ENCODE measurements at regions not wholly inside any gene's neighbourhood (a gene's known extent, or its start where the extent isn't known, plus 50 kb on each side); places are given as distances from the start of the nearest gene placed in this dataset.

DNA sequence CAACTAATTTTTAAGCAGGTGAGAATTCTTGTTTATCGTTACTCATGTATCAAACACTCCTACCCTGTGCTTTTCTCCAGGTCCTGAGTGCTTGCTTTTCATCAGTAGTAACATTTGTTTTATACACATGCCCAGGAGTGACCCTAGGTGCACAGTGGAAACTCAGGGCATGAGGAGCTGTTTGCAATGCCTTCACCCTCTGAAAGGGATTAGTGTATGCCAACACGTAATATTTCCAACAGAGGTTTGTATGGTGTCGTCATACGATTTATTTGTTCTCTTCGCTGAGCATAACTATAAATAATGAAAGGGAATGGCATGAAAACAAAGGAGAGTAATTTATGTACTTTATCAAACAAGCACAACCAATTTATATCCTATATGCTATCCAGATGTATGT, 537.4 kb upstream of the MMS22L start:
- DNase-seq, result peak; percentile 4

DNA sequence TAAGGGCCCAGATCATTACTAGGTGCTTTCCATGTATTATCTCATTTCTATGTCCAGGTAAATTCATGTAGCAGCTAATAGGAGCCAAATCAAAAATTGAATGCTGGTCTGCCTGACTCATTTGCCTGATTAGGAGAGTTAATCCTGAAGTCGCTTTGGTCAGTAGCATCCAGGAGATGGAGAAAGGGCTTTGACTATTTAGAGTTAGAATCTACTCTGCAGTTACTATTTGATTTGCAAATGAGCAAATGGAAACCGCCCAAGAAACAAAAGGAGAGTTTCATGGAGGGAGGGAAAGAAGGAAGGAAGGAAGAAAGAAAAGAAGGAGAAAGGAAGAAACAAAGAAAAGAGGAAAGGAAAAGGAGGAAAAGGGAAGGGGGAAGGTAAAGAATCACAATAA, 539.6 kb upstream of the MMS22L start:
- no peak for DNase-seq

DNA sequence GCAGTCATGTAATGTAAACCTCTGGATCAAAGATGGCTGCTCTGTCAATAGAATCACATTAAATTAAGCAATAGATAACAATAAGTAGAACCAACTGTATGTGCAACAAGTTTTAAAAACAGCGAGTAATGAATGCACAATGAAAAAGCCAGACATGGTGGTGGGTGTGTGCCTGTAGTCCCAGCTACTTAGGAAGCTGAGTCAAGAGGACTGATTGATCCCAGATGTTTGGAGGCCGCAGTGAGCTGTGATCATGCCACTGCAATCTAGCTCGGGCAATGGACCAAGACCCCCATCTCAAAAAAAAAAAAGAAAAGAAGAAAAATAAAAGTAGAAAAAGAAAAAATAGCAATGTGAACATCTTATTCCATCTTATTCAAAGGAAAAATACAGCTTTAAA, 558.7 kb upstream of the MMS22L start:
- DNase-seq, result peak; percentile 18

DNA sequence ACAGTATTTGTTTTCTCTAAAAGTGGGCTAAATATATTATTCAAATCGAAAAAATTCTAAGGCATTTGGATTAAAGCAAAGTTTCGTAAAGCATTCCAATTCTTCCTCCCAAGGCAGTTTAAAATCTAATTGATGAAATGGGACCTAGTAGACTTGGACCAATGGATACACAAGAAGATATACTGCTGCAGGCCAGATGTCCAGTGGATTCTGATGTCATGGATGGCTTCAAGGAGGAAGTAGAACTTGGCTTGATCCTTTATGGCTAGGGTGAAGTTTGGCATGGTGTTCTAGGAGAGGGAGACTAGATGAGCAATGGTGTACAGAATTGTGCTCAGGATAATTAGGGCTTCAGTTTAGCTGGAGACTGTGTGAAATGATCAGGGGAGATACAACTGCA, 559.5 kb upstream of the MMS22L start:
- no peak for DNase-seq

DNA sequence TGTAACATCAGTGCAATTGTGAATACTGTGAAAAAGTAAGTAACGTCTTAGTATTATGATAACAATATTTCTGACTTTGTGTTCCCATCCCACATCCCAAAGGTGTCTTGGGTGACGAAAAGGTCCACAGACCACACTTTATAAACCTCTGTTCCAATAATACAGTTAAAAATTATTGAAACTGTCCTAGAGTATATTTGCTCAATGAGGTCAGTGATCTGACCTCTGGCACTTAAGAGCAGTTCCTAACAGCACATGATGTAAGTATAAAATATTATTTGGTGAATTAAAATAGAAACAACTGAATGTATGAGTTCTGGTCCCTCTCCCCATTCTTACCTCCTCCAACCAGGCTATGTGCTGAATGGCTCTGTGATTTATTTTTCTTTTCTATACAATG, 566.4 kb upstream of the MMS22L start:
- DNase-seq, result no peak

DNA sequence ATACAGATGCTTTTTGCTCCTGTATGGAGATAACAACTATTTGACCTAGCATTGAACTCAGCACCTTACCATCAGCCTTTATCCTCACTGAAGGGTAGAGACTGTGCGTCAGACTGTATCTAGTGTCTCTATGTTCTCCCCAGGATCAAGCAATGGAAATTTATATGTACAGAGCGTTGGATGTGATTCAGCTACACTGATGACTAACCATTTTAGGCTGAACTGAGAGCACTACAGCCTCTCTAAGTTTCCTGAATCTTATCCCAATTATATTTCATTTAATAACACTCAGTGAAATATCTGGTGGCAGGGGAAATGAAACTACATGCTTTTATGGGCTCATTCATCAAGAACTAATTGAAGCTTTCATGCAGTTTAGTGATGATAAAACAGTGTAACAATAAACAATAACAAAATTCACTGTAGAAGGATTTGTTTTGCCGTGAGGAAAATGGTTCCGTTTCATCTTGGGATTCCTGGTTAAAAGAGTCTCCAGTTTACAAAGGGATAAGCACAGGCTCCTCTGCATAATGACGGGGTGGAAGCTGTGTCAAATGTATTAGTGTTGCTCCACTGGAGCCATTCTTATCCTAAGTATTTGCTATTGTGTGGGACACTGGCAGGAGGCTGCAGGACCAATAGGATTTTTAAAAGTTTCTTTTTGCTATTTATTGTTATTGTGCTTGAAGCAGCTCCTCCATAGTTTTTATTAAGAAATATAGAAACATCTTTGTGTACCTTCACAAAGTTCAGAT, 567.6 kb upstream of the MMS22L start:
- DNase-seq, result peak; percentile 91

DNA sequence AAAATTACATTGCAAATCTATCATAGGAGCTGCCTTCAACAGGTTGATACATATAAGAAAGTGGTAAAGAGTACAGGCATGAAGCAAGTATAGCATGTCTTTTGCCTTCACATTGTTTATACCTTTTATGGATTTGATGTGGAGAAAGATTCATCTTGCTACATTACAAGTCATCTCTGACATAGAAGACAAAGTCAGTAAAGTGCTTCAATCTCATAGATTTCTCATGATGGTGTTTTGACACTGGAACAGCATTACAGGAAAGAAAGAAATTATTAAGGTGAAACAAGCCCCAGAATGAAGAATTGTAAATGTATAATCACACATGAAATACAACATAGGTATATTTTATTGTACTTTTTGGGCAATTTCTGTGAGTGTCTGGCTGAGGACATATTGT, 580.7 kb upstream of the MMS22L start:
- no peak for DNase-seq

DNA sequence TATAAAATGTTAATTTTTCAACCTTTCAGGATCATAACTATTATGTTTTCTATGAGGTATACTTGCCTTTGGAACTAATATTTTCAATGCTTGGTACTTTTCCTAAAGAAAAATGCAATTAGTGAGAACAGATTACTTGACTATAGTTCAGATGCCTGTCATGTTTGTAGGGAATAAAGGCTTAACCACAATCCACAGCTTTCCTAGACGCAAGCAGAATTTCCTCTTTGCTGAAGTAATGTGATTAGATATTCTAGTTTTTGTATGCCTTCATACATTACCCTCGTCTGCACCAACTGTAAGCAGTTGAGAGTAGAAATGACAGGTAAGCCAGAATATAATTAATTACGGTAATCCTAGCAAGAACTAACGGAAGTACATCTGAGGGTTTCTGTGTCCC, 581.4 kb upstream of the MMS22L start:
- no peak for DNase-seq

DNA sequence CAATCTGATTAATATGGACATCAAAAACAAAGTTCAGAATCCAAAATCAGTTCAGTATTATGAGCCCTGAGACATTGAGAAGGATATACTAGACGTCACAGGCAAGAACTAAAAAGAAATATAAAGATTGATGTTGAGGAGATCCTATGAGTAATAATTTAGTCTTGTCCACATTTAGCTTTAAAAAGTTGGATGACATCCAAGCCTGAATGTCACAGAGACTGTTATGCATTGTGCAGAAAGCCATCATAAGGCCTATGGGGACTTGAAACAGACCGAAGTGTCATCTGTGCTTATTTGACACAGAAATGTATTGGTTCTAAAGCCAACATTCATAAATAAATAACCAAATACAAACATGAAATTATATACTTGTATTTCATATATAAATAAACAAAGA, 581.8 kb upstream of the MMS22L start:
- peak; percentile 33 for DNase-seq

DNA sequence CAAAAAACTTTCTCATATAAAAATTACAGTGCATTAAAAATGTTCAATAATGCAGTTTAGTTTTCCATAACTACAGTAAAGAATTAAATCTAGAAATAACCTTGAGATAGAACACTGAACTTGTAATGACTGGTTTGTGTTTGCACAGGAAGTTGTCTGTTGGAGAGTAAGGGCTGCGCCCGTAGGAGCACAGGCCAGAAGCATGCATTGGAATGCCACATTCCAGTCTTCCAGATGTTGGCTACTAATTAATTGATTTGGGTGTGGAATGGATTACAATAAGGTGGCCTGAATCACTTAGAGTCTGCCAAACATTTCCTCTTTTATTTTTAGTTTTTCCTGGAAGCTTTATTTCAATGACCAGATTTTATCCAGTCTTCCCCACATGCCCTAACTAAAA, 582.6 kb upstream of the MMS22L start:
- DNase-seq, result no peak

DNA sequence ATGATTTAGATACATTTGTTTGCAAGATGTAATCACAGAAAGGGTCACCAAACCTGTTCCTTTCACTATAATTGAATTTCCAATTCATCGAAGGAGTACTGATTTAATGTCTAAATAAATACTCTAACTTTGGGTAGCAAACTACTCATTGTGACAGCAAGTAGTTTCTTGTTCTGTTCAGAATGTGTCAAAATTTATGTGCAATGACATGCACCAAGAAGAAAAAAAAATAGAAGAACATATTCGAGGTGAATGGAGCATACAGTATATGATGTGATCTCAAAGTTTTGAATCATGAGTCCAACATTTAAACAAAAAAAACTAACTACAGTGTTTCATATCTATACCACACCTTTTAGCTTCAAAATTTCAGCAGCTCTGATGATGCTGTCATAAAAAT, 583.6 kb upstream of the MMS22L start:
- DNase-seq, result no peak

DNA sequence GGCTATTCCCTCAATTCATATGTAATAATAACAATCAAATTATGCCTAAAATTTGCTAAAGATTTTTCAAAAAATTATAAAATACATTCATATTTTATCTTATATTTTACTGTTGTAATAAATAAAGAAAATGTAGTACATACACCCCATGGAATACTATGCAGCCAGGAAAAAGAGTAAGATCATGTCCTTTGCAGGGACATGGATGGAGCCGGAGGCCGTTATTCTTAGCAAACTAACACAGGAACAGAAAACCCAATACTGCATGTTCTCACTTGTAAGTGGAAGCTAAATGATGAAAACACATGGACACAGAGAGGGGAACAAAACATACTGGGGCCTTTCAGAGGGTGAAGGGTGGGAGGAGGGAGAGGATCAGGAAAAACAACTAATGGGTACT, 584.2 kb upstream of the MMS22L start:
- DNase-seq, result no peak

DNA sequence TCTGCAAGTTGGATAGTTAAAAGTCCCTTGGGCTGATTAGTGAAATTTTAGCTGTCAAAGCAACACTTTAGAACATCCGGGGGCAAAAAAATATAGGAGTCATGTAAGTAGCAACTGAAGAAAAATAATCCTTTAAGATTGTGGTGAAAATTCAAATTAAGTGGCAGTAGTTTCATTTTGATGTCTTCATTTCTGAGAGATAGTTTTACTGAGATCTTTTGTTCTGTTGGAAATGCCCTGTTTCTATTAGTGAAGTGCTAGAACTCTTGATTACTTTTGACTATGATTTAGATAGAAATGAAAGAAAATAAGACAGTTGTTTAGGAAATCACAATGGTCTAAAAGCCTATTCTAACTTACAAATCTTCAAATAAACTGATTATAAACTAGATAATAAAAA, 587.3 kb upstream of the MMS22L start:
- DNase-seq, result no peak

DNA sequence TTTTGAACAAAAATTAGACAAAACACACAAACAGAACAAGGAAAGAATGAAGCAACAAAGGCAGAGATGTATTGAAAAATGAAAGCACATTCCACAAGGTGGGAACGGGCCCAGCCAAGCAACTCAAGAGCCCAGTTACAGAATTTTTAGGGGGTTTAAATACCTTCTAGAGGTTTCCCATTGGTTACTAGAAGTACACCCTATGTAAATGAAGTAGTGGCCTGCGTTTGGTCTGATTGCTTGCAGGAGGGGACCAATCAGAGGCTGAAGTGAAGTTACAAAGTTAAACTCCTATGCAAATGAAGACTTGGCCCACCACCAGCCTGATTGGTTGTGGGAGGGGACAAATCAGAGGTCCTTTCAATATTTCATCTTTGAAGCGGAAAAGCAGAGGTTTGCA, 593.7 kb upstream of the MMS22L start:
- DNase-seq, result no peak

DNA sequence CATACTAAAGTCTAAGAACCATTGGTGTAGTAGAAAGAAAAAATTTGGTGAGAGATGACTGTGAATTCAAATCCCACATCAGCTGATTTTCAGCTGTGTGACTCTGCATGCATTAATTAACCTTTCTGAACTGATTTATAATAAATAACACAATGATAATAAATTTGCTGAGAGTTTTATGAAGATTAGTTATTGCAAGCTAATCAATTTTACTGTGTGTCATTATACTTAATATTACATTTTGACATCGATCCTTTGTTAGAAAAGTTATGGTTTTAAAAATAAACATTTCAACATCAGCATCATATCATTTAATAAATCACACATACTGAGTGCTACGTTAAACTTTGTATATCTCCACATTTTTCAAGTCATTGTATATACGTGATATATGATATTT, 599.7 kb upstream of the MMS22L start:
- no peak for DNase-seq

DNA sequence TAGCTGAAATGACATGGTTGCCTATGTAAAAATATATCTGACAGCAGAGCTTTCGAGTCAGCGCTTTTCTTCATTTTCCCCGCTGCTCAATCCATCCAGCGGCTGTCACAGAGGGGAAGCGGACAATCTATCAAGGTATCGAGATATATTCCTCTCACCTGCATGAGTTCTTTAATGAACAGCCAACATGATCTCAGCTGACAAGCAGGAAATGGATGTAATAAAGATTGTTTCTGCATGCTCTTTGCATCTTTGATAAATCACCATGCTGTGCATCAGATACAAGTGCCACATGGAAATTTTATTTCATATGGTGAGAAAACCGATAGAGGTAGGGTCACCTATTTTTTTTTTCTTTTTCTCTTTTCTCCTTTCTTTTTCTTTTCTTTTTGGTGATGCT, 602.3 kb upstream of the MMS22L start:
- DNase-seq, result peak; percentile 45

DNA sequence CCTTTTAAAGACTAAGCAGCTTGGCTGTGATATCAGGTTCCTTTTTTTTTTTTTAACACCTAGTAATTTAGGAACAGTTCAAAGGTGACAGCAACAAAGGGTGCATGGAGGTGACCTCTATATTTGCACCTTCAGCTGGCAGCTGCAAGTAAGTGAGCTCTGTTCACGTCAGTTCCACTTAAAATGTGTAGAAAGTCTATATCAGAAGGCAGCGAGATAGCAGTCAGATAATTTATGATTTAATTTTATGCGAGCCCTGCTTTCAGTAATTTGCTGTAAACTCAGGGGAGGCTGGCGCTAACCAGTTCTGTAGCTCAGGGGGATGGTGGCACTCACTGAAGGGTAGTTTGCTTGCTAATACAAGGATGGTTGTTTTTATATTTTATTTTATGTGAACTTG, 602.8 kb upstream of the MMS22L start:
- no peak for DNase-seq

DNA sequence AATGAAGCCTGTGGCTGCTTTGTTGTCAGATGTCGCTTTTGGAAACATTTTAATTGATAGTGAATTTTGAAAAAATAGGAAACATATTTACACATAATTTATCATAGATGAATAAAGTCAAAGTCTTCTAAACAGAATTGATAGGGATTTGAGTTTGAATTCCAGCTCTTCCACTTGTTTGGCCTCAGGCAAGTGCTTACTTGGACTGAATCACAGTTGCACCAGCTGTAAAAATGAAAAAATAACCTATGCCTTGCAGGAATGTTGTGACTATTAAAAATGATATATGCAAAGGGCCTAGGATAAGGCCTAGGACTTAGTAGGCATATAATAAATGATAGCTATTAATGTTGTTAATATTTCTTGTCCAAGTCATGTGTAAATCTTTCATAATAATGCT, 618.5 kb upstream of the MMS22L start:
- no peak for DNase-seq

DNA sequence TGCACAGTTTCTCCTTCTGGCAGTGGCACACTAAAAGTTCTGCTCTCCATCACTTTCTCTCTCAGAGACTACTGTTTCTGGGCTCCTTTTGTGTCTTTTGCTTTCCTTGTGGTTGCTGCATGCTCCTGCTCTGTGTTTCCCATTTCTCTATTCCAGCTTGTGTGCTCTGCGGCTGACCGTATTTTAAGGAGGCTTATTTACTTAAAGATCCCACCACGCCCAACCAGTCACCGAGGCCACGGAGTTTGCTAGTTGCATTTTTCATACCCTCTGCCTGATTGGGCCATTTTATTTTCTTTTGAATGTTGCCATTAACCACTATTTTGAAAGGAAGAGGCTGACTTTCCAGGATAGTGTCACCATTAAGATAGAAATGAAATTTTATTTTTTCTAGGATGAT, 626.4 kb upstream of the MMS22L start:
- DNase-seq, result no peak

DNA sequence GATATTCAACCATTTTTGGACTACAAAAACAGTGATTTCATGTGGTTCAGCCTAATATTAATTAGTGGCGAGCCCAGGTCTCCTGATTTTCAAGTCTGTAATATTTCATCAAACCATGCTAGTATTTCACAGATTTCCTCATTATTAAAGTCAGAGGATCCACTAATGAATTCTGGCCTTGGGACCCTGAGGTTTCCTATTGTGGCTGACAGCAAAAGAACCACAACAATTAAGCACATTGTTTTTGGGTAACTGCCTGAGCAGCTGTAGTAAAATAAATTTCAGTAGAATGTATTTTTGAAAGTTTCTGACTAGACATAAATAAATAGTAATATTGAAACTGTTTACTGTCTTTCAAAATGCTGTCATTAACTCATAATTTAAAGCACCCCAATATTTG, 630.7 kb upstream of the MMS22L start:
- no peak for DNase-seq

DNA sequence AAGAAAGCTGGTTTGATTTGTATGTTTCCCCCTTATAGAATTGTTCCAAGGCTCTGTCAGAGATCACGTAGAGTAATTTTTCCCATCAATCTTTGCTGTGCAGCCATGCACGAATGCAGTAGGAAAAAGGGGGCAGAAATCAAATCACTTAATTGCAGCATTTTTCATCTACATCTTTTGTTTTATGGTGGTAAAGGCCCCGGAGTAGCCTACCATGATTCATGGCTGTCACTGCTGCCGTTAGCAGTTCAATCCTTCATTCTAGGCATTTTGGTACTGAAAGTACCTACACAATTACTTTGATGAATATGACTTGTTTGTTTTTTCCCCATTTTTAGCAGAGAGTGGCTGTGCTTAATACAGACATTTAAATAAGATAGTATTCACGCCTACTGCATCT, 631.9 kb upstream of the MMS22L start:
- DNase-seq, result peak; percentile 43

DNA sequence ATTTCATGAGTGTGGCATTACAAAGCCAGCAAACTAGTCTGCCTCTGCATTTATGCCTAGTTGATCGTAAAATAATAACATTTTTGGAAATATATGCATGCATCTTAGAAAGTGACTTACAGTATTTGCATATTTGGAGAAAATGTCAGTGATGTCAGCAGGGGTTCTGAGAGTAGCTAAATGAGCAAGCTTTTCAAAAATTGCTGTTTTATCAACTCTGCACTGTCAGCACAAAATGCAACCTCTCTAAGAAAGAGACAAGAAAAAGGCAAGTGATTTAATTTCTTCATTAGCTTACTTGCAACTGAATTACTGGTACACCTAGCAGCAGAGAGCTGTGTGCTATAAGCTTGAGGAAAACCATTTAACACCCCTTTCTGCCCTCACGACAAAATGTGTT, 632.5 kb upstream of the MMS22L start:
- no peak for DNase-seq

DNA sequence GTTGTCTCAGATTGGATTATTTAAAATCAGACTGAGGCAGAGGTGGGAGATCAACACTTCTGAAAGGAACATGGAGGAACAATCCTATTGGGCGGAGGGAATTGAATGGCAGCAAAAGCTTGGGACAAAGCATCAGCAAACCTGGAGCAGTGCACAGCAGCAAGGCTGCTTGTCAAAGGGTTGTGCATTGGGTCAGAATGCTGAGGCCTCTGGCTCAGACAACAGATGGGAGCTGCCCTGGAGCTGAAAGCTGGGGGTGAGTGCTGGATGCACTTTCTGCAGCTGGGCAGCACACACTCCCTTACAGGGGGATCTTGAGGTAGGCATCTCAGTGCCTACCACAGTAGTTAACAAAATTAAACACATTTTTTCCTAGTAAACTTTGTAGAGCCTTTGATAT, 634.4 kb upstream of the MMS22L start:
- DNase-seq, result no peak

DNA sequence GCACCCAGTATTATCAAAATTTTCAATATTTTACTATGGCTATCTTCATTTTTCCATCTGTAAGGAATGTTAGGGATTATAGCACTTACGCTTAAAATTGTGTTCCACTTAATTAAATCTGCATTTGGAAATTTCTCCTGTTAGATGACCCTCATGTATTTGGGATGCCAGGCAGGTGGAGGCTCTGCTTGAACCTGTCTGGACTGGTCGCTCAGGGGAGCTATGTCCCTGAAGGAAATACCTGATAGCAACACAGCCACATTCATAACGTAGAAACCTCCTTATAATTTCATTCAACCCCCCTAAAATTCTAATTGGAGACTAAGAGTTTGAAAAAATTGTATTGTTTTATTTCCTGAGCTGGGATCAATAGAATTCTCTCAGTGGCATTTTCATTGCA, 636.0 kb upstream of the MMS22L start:
- DNase-seq, result no peak

DNA sequence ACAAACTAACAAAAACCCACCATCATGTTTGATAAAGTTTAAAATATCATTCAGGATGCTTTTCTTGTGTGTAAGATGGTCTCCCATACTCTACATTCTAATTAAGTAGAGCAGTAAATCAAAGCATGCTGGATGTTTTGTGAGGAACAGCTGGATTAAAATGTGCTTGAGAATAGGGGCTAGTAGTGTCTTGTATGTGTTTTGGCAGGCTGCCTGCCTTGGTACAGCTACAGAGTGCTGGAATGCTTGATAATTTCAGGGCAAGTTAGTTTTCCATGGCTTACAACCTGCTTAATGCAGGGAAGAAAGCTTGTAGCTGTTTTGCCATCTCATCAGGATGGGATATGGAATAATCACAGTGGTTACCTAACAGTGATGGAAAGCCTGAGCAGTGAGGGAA, 636.6 kb upstream of the MMS22L start:
- DNase-seq, result no peak

DNA sequence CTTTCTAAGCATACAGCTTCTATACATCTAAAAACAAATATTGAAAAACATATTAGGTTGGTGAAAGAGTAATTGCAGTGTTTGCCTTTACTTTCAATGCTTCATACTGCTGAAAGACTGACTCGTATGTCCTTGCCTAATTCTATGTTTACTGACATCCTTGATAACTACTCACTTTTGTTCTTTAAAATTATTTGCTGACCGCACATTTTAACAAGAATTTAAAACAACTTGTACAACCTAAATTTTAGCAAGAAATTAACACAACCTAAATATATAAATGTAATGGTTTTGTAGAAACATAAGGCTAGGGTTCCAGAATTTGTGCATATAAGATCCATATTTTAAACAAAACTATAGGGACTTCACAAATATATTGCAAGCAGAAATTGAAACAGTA, 640.2 kb upstream of the MMS22L start:
- no peak for DNase-seq

All from eye (tissue), 1 donor.